GM18502 (cell line): ENCODE measurements at regions not wholly inside any gene's neighbourhood (a gene's known extent, or its start where the extent isn't known, plus 50 kb on each side); places are given as distances from the start of the nearest gene placed in this dataset.
"Not testable (repeated sequence)": the region's sequence is repeated elsewhere in the genome, so short reads cannot be mapped to it uniquely, and the experiment has no call there.

Experiments
- ATAC-seq: cut with Tn5 transposase; IDR thresholded peaks from one replicate; pipeline ENCODE4 v1.9.1; 2021; ENCODE audit warnings: mild to moderate bottlenecking; ENCODE audit not compliant: unreplicated experiment, poor library complexity

DNA sequence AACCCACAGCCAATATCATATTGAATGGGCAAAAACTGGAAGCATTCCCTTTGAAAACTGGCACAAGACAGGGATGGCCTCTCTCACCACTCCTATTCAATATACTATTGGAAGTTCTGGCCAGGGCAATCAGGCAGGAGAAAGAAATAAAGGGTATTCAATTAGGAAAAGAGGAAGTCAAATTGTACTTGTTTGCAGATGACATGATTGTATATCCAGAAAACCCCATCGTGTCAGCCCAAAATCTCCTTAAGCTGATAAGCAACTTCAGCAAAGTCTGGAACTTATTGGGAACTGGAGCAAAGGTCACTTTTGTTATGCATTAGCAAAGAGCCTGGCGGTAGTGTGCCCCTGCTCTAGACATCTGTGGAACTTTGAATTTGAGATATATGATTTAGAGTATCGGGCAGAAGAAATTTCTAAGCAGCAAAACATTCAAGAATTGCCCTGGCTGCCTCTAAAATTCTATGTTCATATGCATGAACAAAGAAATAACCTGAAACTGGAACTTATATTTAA is 53.4 kb upstream of the PSMA1 start:
- not testable (repeated sequence) for ATAC-seq

DNA sequence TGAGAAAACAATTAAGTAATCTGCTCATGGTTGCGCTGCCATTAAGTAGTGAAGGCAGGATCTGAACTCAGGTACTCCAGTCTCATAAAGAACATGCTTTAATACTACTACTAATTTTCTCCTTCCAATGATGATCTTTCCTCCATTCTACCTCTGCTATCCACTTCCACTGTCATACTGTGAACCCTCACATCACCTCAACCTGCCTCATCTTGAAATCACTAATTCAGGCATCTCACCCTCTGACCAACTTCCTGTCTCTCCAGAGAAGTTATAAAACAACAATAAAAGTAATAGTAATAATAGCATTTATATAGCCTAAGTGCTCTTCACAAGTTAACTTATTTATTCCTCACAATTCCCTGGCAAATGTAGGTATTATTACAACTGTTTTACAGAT is 57.1 kb upstream of the PSMA1 start:
- no peak for ATAC-seq

- peak; percentile 28 for ATAC-seq
These were observed 57.8 kb upstream of the PSMA1 start for GRCh38 chr11:14577835-14578529.

- ATAC-seq: peak; percentile 99
These were observed 58.4 kb upstream of the PSMA1 start for GRCh38 chr11:14578541-14578956.

GRCh38 chr11:14579646-14580045 is 59.5 kb upstream of the PSMA1 start:
- no peak for ATAC-seq

- ATAC-seq: no peak
These were observed 60.8 kb upstream of the PDE3B start for GRCh38 chr11:14582793-14583192.

DNA sequence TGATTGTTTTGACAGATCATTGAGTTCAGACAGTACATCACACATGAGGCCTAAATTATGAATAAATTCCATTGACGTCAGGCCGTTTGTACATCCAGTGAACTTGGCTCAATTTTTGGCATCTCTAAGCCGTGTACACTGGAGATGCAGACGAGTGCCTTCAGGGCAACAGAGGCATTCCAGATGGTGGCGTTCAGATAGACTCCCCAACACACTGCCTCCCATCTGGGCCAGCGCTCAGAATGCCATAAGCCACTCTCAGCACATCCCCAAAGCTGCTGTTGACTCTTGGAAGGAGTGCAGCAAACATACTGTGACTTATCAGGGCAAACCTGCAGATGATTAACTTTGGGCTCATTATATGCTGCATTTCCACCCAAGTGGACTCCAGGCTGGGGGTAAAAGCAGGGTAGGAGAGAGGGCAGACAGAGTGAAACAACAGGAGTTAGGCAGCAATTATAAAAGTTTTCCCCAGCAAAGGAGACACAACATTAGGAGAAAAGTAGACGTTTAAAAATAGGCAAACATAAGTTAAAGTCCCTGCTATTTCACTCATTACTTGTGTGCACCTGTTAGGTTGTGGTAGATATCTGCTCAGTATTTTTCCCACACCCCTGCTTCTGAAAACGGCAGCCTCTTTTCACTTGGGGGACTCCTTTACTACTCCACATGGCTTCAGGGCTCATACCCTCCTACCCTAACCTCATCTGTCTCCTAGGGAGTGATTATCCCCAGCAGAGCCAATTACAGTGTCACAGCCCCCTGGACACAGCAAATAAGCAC is 60.2 kb upstream of the PDE3B start:
- ATAC-seq: no peak

DNA sequence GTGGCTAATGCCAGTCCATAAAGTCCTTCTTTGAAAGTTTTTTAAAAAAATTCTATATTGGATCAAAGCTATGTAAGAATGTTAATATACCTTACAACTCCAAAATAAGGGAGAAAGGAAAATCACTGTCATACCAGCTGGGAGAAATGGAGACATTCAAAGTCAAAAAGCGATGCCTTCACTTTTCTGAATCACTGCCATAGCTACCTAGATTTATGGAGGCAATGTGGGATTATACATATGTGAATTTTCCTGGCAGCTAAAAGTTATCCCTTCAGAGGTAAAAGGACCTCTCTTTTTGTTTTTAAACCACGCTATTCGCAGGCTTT is 59.6 kb upstream of the PDE3B start:
- ATAC-seq: no peak

DNA sequence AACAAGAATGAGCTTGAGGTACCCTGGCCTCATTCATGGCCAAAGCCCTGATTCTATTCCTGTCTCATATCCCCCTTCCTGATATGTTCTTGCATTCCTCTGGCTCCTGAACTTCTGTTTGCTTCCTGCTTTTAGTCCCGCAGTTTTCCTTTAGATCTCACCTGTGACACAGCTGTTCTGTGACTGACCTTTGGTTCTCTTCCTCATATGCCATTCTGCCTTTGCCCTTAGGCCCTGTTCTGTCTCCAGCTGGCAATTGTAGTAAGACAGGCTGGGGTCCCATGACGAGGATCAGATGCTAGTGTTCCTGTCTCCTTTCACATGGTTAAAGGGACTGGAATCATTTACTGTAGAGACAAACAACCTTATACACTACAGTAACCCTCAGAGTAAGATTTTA is 59.0 kb upstream of the PDE3B start:
- no peak for ATAC-seq

- no peak for ATAC-seq
These were observed 58.2 kb upstream of the PDE3B start for GRCh38 chr11:14585438-14585837.

DNA sequence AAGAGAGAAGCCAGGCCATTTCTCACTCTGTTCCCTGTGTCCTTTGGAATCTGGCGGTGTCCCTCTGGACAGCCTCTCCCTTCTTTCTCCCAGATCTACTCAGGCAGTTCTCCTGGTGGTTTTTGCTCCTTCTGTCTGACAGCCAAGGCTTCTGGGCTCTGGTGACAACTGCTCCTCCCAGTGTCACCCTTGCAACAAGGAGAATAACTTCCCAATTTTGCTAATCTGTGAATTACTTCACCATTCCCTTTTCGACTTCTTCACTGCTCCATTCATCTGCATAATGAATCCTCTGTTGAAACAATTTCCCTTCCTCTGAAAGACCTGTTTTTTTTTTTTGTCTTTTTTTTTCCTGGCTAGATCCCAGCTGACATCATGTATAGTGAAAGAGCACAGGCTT is 56.3 kb upstream of the PDE3B start:
- no peak for ATAC-seq

GRCh38 chr11:14588681-14589080 is 54.9 kb upstream of the PDE3B start:
- ATAC-seq: no peak

GRCh38 chr11:14589421-14589820 is 54.2 kb upstream of the PDE3B start:
- ATAC-seq: no peak

DNA sequence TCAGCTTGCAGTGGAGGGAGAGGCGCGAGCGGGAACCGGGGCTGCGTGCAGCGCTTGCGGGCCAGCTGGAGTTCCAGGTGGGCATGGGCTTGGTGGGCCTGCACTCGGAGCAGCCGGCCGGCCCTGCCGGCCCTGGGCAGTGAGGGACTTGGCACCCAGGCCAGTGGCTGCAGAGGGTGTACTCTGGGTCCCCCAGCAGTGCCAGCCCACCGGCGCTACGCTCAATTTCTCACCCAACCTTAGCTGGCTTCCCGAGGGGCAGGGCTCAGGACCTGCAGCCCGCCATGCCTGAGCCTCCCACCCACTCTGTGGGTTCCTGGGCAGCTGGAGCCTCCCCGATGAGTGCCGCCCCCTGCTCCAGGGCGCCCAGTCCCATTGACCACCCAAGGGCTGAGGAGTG is 52.6 kb upstream of the PDE3B start:
- ATAC-seq: not testable (repeated sequence)

DNA sequence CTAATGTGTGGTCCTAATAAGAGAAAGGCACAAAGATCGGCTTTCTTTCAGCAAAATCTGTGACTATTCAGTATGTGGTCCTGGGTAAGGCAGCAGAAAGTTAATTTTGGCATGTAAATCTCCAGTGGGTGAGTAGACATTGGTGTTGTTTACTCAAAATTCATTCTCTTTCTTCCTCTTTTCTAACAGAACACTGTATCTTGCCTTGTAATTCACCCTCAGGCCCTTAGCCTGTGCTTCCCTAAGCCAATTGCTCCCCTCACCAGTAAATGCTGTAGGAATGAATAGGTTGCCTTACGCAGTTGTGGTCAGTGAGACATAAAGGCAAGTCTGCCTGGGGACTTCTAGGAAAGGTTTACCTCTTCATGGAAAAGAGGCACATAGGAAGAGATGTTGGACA is 49.9 kb upstream of the PDE3B start:
- ATAC-seq: no peak
